ENCODE measurements at regions not wholly inside any gene's neighbourhood (a gene's known extent, or its start where the extent isn't known, plus 50 kb on each side); places are given as distances from the start of the nearest gene placed in this dataset.

DNA sequence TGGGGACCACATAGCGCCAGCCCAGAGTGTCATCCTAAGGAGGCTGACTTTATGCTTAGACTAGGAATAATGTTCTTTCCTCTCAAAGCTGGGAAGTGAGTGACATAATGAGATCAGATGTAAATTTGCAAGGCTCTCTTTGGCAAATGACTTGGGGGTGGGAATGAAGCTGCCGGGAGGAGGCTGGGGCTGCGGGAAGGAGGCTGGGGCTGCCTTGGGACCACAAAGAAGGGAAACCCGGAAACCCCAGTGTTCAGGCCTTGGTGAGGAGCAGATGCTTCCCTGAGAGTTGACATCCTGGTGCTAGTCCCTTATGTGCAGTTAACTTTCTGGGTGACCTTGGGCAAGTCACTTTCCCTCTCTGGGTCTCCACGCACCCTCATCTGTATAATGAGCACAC is 182.0 kb downstream of the CHST1 start:
- TF ChIP-seq GATA2 (IDR thresholded peaks at IDR 0.05; ENCODE audit: low read depth, low read length) (no peak), GATA3 (IDR thresholded peaks at IDR 0.05; ENCODE audit: low read depth, low read length) (no peak)
